ENCODE measurements at regions not wholly inside any gene's neighbourhood (a gene's known extent, or its start where the extent isn't known, plus 50 kb on each side); places are given as distances from the start of the nearest gene placed in this dataset.

GRCh38 chr13:111517641-111518010 is 197.2 kb downstream of the TEX29 start:
- no peak for DNase-seq (ENCODE audit: low read depth)

- no peak for DNase-seq (ENCODE audit: low read depth)
Measured at GRCh38 chr13:111518161-111518792, 197.8 kb downstream of the TEX29 start.

GRCh38 chr13:111519041-111519440 is 198.6 kb downstream of the TEX29 start:
- DNase-seq (ENCODE audit: low read depth) = no peak

- no peak for DNase-seq (ENCODE audit: low read depth)
Measured at GRCh38 chr13:111519490-111520170, 199.2 kb downstream of the TEX29 start.

- no peak for DNase-seq (ENCODE audit: low read depth)
Measured at GRCh38 chr13:111521030-111521429, 200.6 kb downstream of the TEX29 start.

- no peak for DNase-seq (ENCODE audit: low read depth)
Measured at GRCh38 chr13:111521691-111522229, 201.3 kb downstream of the TEX29 start.

GRCh38 chr13:111525320-111526118 is 205.1 kb downstream of the TEX29 start:
- DNase-seq (ENCODE audit: low read depth) = no peak

GRCh38 chr13:111526922-111527321 is 206.5 kb downstream of the TEX29 start:
- no peak for DNase-seq (ENCODE audit: low read depth)

- no peak for DNase-seq (ENCODE audit: low read depth)
Measured at GRCh38 chr13:111527614-111528229, 207.3 kb downstream of the TEX29 start.

GRCh38 chr13:111528513-111528912 is 208.1 kb downstream of the TEX29 start:
- DNase-seq (ENCODE audit: low read depth) = no peak

- no peak for DNase-seq (ENCODE audit: low read depth)
Measured at GRCh38 chr13:111530137-111530870, 209.9 kb downstream of the TEX29 start.

- no peak for DNase-seq (ENCODE audit: low read depth)
Measured at GRCh38 chr13:111531505-111531904, 211.1 kb downstream of the TEX29 start.

- no peak for DNase-seq (ENCODE audit: low read depth)
Measured at GRCh38 chr13:111532111-111532510, 211.7 kb downstream of the TEX29 start.

- no peak for DNase-seq (ENCODE audit: low read depth)
Measured at GRCh38 chr13:111533900-111534683, 213.7 kb downstream of the TEX29 start.

GRCh38 chr13:111534751-111535522 is 214.5 kb downstream of the TEX29 start:
- DNase-seq (ENCODE audit: low read depth) = no peak

GRCh38 chr13:111535523-111535811 is 215.0 kb downstream of the TEX29 start:
- no peak for DNase-seq (ENCODE audit: low read depth)

GRCh38 chr13:111536075-111536642 is 215.7 kb downstream of the TEX29 start:
- DNase-seq (ENCODE audit: low read depth) = no peak

GRCh38 chr13:111537115-111537728 is 216.8 kb downstream of the TEX29 start:
- DNase-seq (ENCODE audit: low read depth) = no peak

GRCh38 chr13:111537843-111538499 is 217.5 kb downstream of the TEX29 start:
- DNase-seq (ENCODE audit: low read depth) = no peak

All from stimulated activated CD4-positive, alpha-beta T cell treated with anti-CD3 and anti-CD28 coated beads, Interleukin-2, amount 100 ng/mL, for 4 hours (primary cell).